ENCODE measurements at regions not wholly inside any gene's neighbourhood (a gene's known extent, or its start where the extent isn't known, plus 50 kb on each side); places are given as distances from the start of the nearest gene placed in this dataset.
"Not testable (repeated sequence)": the region's sequence is repeated elsewhere in the genome, so short reads cannot be mapped to it uniquely, and the experiment has no call there.

GRCh38 chr1:144140243-144140642, 168.5 kb upstream of the FAM72C start:
- H3K4me3 ChIP-seq; H3K4me1 ChIP-seq; DNase-seq; H3K27ac ChIP-seq (replicated peaks); H3K36me3 ChIP-seq; H3K9me3 ChIP-seq (replicated peaks); H3K27me3 ChIP-seq (ENCODE audit: low read depth); intact Hi-C loops (cut with micrococcal nuclease): not testable (repeated sequence)

GRCh38 chr1:144105006-144105405, 133.2 kb upstream of the FAM72C start:
- H3K9me3 ChIP-seq (replicated peaks); intact Hi-C loops (cut with micrococcal nuclease); H3K36me3 ChIP-seq; H3K4me1 ChIP-seq; H3K4me3 ChIP-seq; H3K27me3 ChIP-seq (ENCODE audit: low read depth); DNase-seq; H3K27ac ChIP-seq (replicated peaks): not testable (repeated sequence)

- H3K4me3 ChIP-seq; H3K27me3 ChIP-seq (ENCODE audit: low read depth); H3K9me3 ChIP-seq (replicated peaks); H3K27ac ChIP-seq (replicated peaks); intact Hi-C loops (cut with micrococcal nuclease); H3K36me3 ChIP-seq; H3K4me1 ChIP-seq: not testable (repeated sequence)
- DNase-seq = peak; percentile 58
These were observed 132.4 kb upstream of the FAM72C start for GRCh38 chr1:144104000-144104677.

GRCh38 chr1:144103156-144103880, 131.5 kb upstream of the FAM72C start:
- H3K27me3 ChIP-seq (ENCODE audit: low read depth); H3K27ac ChIP-seq (replicated peaks); H3K4me1 ChIP-seq; H3K9me3 ChIP-seq (replicated peaks); H3K4me3 ChIP-seq; H3K36me3 ChIP-seq; intact Hi-C loops (cut with micrococcal nuclease): not testable (repeated sequence)
- peak; percentile 58 for DNase-seq

GRCh38 chr1:144102046-144102745, 130.4 kb upstream of the FAM72C start:
- H3K4me3 ChIP-seq; H3K9me3 ChIP-seq (replicated peaks); intact Hi-C loops (cut with micrococcal nuclease); H3K36me3 ChIP-seq; H3K27ac ChIP-seq (replicated peaks); H3K4me1 ChIP-seq; H3K27me3 ChIP-seq (ENCODE audit: low read depth): not testable (repeated sequence)
- DNase-seq = peak; percentile 22

- Histone ChIP-seq H3K4me1 (no peaks in the 10 kb centered on the region), H3K9me3 (replicated peaks) (no peaks in the 10 kb centered on the region), H3K36me3 (no peaks in the 10 kb centered on the region), H3K27me3 (ENCODE audit: low read depth) (no peaks in the 10 kb centered on the region), H3K27ac (replicated peaks) (no peak overlapping the region), H3K4me3 (no peak overlapping the region)
- intact Hi-C loops (cut with micrococcal nuclease) = no loop called here
- no peak for TF ChIP-seq CTCF (IDR thresholded peaks at IDR 0.05; ENCODE audit: borderline replicate concordance)
- DNase-seq = peak; percentile 26
These were observed 129.7 kb upstream of the FAM72C start for GRCh38 chr1:144101397-144102045.

GRCh38 chr1:144077167-144077841, 105.5 kb upstream of the FAM72C start:
- H3K4me1 ChIP-seq; H3K27ac ChIP-seq (replicated peaks); H3K9me3 ChIP-seq (replicated peaks); intact Hi-C loops (cut with micrococcal nuclease); H3K36me3 ChIP-seq; H3K27me3 ChIP-seq (ENCODE audit: low read depth): not testable (repeated sequence)
- peak overlapping the region; percentile 70 for H3K4me3 ChIP-seq
- DNase-seq = peak; percentile 35

- DNase-seq; intact Hi-C loops (cut with micrococcal nuclease): not testable (repeated sequence)
These were observed 104.9 kb upstream of the FAM72C start for GRCh38 chr1:144076646-144077045.

GRCh38 chr1:144070394-144071053, 98.7 kb upstream of the FAM72C start:
- DNase-seq; H3K36me3 ChIP-seq; H3K9me3 ChIP-seq (replicated peaks); H3K4me3 ChIP-seq; H3K27me3 ChIP-seq (ENCODE audit: low read depth); H3K27ac ChIP-seq (replicated peaks); intact Hi-C loops (cut with micrococcal nuclease); H3K4me1 ChIP-seq: not testable (repeated sequence)

More at GRCh38 chr1:144076646-144077045, 104.9 kb upstream of the FAM72C start:
- H3K36me3 ChIP-seq; H3K9me3 ChIP-seq (replicated peaks); H3K4me1 ChIP-seq; H3K27me3 ChIP-seq (ENCODE audit: low read depth); H3K27ac ChIP-seq (replicated peaks): not testable (repeated sequence)
- peak overlapping the region; percentile 70 for H3K4me3 ChIP-seq

GRCh38 chr1:144067042-144067441, 95.3 kb upstream of the FAM72C start:
- DNase-seq; H3K27me3 ChIP-seq (ENCODE audit: low read depth); intact Hi-C loops (cut with micrococcal nuclease); H3K4me3 ChIP-seq; H3K36me3 ChIP-seq; H3K9me3 ChIP-seq (replicated peaks); H3K4me1 ChIP-seq; H3K27ac ChIP-seq (replicated peaks): not testable (repeated sequence)

GRCh38 chr1:144066071-144066813, 94.5 kb upstream of the FAM72C start:
- H3K27me3 ChIP-seq (ENCODE audit: low read depth); DNase-seq; H3K4me1 ChIP-seq; H3K27ac ChIP-seq (replicated peaks); H3K9me3 ChIP-seq (replicated peaks); H3K36me3 ChIP-seq; H3K4me3 ChIP-seq; intact Hi-C loops (cut with micrococcal nuclease): not testable (repeated sequence)

Data from left ventricle myocardium inferior (tissue), 1 donor.